Endodermal cell (in vitro differentiated cells): ENCODE measurements at regions not wholly inside any gene's neighbourhood (a gene's known extent, or its start where the extent isn't known, plus 50 kb on each side); places are given as distances from the start of the nearest gene placed in this dataset.
A peak's percentile ranks its signal among the peaks of the same experiment; 100 is the strongest.

Experiments
- DNase-seq: peaks from one replicate; pipeline ENCODE4 v3.0.0-alpha.2; 2017
- H3K27ac ChIP-seq: 2 replicates; pipeline ENCODE4 v1.5.1; 2013; ENCODE audit warnings: mild to moderate bottlenecking, low read depth, low read length, moderate library complexity
- H3K27me3 ChIP-seq: 2 replicates; pipeline ENCODE4 v1.6.1; 2013; ENCODE audit warnings: mild to moderate bottlenecking, low read length, moderate library complexity; ENCODE audit not compliant: insufficient read depth, control insufficient read depth, poor library complexity, severe bottlenecking
- H3K36me3 ChIP-seq: 2 replicates; pipeline ENCODE4 v1.7.0; 2013; ENCODE audit warnings: mild to moderate bottlenecking, low read length, moderate library complexity; ENCODE audit not compliant: control insufficient read depth, insufficient read depth
- H3K4me1 ChIP-seq: one replicate; pipeline ENCODE4 v1.7.0; 2013; ENCODE audit warnings: low read length; ENCODE audit not compliant: control insufficient read depth, insufficient read depth
- H3K4me3 ChIP-seq: 2 replicates; pipeline ENCODE4 v1.5.1; 2013; ENCODE audit warnings: mild to moderate bottlenecking, low read length, moderate library complexity
- H3K9ac ChIP-seq: 2 replicates; pipeline ENCODE4 v1.6.1; 2013; ENCODE audit warnings: mild to moderate bottlenecking, low read length, moderate library complexity; ENCODE audit not compliant: poor library complexity, severe bottlenecking; ENCODE audit errors: extremely low read depth
- H3K9me3 ChIP-seq: 2 replicates; pipeline ENCODE4 v1.6.1; 2013; ENCODE audit warnings: mild to moderate bottlenecking, low read length, moderate library complexity; ENCODE audit not compliant: control insufficient read depth
- H3K27ac Mint-ChIP-seq: 2 replicates; pipeline ENCODE4 v1.8.0; 2020; ENCODE audit warnings: mixed read lengths
- H3K27me3 Mint-ChIP-seq: 2 replicates; pipeline ENCODE4 v1.8.0; 2021; ENCODE audit warnings: mild to moderate bottlenecking, mixed read lengths; ENCODE audit not compliant: insufficient read depth
- H3K36me3 Mint-ChIP-seq: 2 replicates; pipeline ENCODE4 v1.8.0; 2020; ENCODE audit warnings: low read depth, mixed read lengths
- H3K4me1 Mint-ChIP-seq: 2 replicates; pipeline ENCODE4 v1.8.0; 2020; ENCODE audit warnings: mixed read lengths
- H3K4me3 Mint-ChIP-seq: 2 replicates; pipeline ENCODE4 v1.8.0; 2020; ENCODE audit warnings: mild to moderate bottlenecking, moderate library complexity, mixed read lengths
- H3K9me3 Mint-ChIP-seq: 2 replicates; pipeline ENCODE4 v1.8.0; 2020; ENCODE audit warnings: mild to moderate bottlenecking, mixed read lengths
- WGBS, 2 experiments: methylation state at CpG; one replicate each; pipeline versions ENCODE4 v1.1.5 to v1.1.7; 2013; ENCODE audit warnings: missing lambda C conversion rate in 2 of 2, mixed read lengths in 1 of 2; ENCODE audit not compliant: insufficient coverage in 1 of 2, insufficient read length in 1 of 2; 5-methylcytosine and 5-hydroxymethylcytosine counted together
- TF ChIP-seq, protein P1 (sequence below): fragments of 200-600 bp; sonication (generic); conservative IDR thresholded peaks from 2 replicates; pipeline ENCODE4 v1.5.0; 2021; ENCODE audit warnings: antibody characterized with exemption, mild to moderate bottlenecking

GRCh38 chr5:128800377-128800776 is 164.9 kb upstream of the SLC27A6 start:
- no peak overlapping the region for H3K27ac ChIP-seq
- H3K36me3 ChIP-seq: no peaks in the 10 kb centered on the region
- Mint-ChIP-seq H3K36me3 (no peaks in the 10 kb centered on the region), H3K4me3 (no peak overlapping the region), H3K4me1 (peaks cover 8% of the 10 kb centered on the region), H3K27me3 (no peaks in the 10 kb centered on the region), H3K27ac (no peak overlapping the region), H3K9me3 (no peaks in the 10 kb centered on the region)
- WGBS, 2 experiments: 87% methylated on average over 1 of the region's 1 CpG; no CpG with 5 or more reads in 1 of the 2 experiments
- H3K9ac ChIP-seq: no peak overlapping the region
- TF ChIP-seq, protein P1, sequence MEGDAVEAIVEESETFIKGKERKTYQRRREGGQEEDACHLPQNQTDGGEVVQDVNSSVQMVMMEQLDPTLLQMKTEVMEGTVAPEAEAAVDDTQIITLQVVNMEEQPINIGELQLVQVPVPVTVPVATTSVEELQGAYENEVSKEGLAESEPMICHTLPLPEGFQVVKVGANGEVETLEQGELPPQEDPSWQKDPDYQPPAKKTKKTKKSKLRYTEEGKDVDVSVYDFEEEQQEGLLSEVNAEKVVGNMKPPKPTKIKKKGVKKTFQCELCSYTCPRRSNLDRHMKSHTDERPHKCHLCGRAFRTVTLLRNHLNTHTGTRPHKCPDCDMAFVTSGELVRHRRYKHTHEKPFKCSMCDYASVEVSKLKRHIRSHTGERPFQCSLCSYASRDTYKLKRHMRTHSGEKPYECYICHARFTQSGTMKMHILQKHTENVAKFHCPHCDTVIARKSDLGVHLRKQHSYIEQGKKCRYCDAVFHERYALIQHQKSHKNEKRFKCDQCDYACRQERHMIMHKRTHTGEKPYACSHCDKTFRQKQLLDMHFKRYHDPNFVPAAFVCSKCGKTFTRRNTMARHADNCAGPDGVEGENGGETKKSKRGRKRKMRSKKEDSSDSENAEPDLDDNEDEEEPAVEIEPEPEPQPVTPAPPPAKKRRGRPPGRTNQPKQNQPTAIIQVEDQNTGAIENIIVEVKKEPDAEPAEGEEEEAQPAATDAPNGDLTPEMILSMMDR: no peak
- no peak for DNase-seq
- no peaks in the 10 kb centered on the region for H3K27me3 ChIP-seq
- H3K4me3 ChIP-seq: no peak overlapping the region
- no peaks in the 10 kb centered on the region for H3K9me3 ChIP-seq
- H3K4me1 ChIP-seq: no peaks in the 10 kb centered on the region

- Histone ChIP-seq H3K36me3 (no peaks in the 10 kb centered on the region), H3K27me3 (no peaks in the 10 kb centered on the region), H3K9ac (no peak overlapping the region), H3K27ac (no peak overlapping the region), H3K4me3 (no peak overlapping the region), H3K4me1 (no peaks in the 10 kb centered on the region), H3K9me3 (peaks cover 10% of the 10 kb centered on the region)
- Mint-ChIP-seq H3K36me3 (no peaks in the 10 kb centered on the region), H3K27ac (no peak overlapping the region), H3K4me1 (no peaks in the 10 kb centered on the region), H3K4me3 (no peak overlapping the region), H3K27me3 (no peaks in the 10 kb centered on the region), H3K9me3 (peaks cover 1% of the 10 kb centered on the region)
- WGBS, 2 experiments: 91 to 100% methylated on average over 1 to 4 of the region's 4 CpGs
- TF ChIP-seq, protein P1: no peak
- DNase-seq: no peak
Observed at GRCh38 chr5:128813317-128814070, 151.8 kb upstream of the SLC27A6 start.

DNA sequence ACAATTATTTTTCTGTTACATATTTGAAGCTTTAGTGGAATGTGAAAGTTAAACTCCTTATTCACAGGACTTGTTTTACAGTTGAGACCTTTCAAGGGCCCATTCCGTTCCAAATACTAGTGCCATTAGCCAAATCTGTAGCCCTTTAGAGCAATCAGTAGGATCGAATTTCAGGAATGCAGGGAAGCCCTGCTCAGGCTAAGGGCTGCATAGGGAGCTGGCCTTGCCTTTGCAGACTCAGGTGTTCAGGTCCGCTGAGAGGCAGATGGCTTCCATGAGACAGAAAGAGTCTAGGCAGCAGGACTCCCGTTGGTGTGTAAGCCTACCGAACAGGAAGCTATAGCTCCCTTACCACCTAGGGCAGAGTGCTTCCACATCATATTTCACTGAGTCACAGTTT is 150.1 kb upstream of the SLC27A6 start:
- Histone ChIP-seq H3K9me3 (peaks cover 10% of the 10 kb centered on the region), H3K27me3 (no peaks in the 10 kb centered on the region), H3K9ac (no peak overlapping the region), H3K4me1 (no peaks in the 10 kb centered on the region), H3K4me3 (no peak overlapping the region), H3K27ac (no peak overlapping the region), H3K36me3 (no peaks in the 10 kb centered on the region)
- Mint-ChIP-seq H3K27me3 (no peaks in the 10 kb centered on the region), H3K9me3 (peaks cover 1% of the 10 kb centered on the region), H3K4me3 (no peak overlapping the region), H3K27ac (no peak overlapping the region), H3K4me1 (no peaks in the 10 kb centered on the region), H3K36me3 (no peaks in the 10 kb centered on the region)
- WGBS, 2 experiments: 38 to 72% methylated on average over 3 to 5 of the region's 5 CpGs
- peak; percentile 74 for DNase-seq
- TF ChIP-seq, protein P1: no peak
